ENCODE measurements at regions not wholly inside any gene's neighbourhood (a gene's known extent, or its start where the extent isn't known, plus 50 kb on each side); places are given as distances from the start of the nearest gene placed in this dataset.
A peak's percentile ranks its signal among the peaks of the same experiment; 100 is the strongest.
"Not testable (repeated sequence)": the region's sequence is repeated elsewhere in the genome, so short reads cannot be mapped to it uniquely, and the experiment has no call there.

- peak overlapping the region; percentile 79 for H3K27ac Mint-ChIP-seq
- peaks cover 16% of the 10 kb centered on the region for H3K36me3 Mint-ChIP-seq
- H3K4me1 Mint-ChIP-seq, result peaks cover 54% of the 10 kb centered on the region
- H3K9me3 Mint-ChIP-seq, result peaks cover 4% of the 10 kb centered on the region
- no peaks in the 10 kb centered on the region for H3K27me3 Mint-ChIP-seq
- H3K4me3 Mint-ChIP-seq, result no peak overlapping the region
Observed at GRCh38 chr10:45564303-45564959, 108.1 kb downstream of the ZFAND4 start.

- Mint-ChIP-seq H3K4me1 (peaks cover 65% of the 10 kb centered on the region), H3K27me3 (no peaks in the 10 kb centered on the region), H3K4me3 (no peak overlapping the region), H3K9me3 (no peaks in the 10 kb centered on the region), H3K27ac (peak overlapping the region; percentile 73), H3K36me3 (peaks cover 10% of the 10 kb centered on the region)
Observed at GRCh38 chr10:45561952-45562351, 110.6 kb downstream of the ZFAND4 start.

GRCh38 chr10:45560262-45560661, 112.3 kb downstream of the ZFAND4 start:
- H3K9me3 Mint-ChIP-seq, result no peaks in the 10 kb centered on the region
- peaks cover 74% of the 10 kb centered on the region for H3K4me1 Mint-ChIP-seq
- H3K4me3 Mint-ChIP-seq, result no peak overlapping the region
- H3K27ac Mint-ChIP-seq, result no peak overlapping the region
- peaks cover 12% of the 10 kb centered on the region for H3K36me3 Mint-ChIP-seq
- H3K27me3 Mint-ChIP-seq, result no peaks in the 10 kb centered on the region

DNA sequence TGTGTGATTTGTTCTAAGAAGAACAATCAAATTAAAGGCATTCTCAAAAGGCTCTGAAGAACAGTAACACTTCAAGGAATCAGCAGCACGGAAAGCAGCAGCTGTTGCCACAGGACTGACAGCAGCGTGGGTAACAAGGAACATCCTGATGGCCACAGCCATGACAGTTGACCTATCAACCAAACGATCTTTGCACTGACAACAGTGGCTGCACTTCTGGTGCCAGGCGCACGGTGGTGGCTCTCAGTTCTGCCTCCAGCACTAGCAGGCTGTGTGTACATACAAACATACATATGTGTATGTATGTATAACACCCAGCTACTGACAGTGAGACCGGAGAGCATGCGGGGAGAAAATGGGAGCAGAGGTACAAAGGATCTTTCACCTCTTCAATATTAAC, 114.1 kb downstream of the ZFAND4 start:
- Mint-ChIP-seq H3K27ac (peak overlapping the region; percentile 75), H3K27me3 (no peaks in the 10 kb centered on the region), H3K9me3 (no peaks in the 10 kb centered on the region), H3K4me1 (peaks cover 58% of the 10 kb centered on the region), H3K36me3 (peaks cover 12% of the 10 kb centered on the region), H3K4me3 (peak overlapping the region; percentile 56)

DNA sequence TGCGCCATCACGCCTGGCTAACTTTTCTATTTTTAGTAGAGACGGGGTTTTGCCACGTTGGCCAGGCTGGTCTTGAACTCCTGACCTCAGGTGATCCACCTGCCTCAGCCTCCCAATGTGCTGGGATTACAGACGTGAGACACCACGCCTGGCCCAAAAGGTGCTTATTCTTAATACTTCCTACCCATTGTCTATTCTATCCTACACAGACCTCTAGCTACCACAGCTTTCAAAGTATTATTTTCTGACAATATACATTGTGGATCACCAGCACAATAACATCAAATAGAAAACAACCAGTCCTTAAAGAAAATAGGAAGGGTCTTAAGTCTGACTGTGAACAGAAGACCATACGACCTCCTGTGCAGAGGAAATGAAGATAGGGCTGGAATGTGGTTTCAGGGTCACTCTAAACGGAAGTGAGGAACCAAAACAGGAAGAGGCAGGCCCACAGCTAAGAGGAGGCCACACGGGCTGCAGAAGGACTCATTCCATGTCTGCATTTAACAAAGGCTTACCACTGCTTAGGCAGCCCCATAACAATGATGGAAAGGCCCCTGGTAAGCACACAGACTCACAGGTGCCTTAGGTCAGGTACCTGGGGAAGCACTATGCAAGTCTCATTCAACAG, 115.2 kb downstream of the ZFAND4 start:
- no peaks in the 10 kb centered on the region for H3K9me3 Mint-ChIP-seq
- peak overlapping the region; percentile 73 for H3K27ac Mint-ChIP-seq
- H3K4me3 Mint-ChIP-seq, result peak overlapping the region; percentile 38
- H3K36me3 Mint-ChIP-seq, result peaks cover 12% of the 10 kb centered on the region
- H3K27me3 Mint-ChIP-seq, result no peaks in the 10 kb centered on the region
- peaks cover 54% of the 10 kb centered on the region for H3K4me1 Mint-ChIP-seq

DNA sequence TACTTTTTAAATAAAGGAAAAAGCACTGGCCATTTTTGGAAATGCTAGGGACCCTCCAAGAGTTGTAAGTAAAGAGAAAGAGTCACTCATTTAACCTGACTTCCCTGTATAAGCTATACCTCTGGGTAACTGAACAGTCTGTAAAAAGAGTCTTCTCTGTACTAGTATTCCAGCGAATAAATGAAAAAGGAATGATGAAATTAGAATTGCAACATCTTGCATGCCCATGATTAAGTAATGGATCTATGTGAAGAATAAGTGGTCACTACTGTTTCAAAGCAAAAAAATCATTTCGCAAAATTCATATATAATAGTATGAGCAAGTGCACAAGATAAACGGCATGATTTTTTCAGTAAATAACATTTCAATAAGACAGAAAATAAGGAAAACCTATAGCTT, 116.8 kb downstream of the ZFAND4 start:
- no peak overlapping the region for H3K4me3 Mint-ChIP-seq
- peaks cover 51% of the 10 kb centered on the region for H3K4me1 Mint-ChIP-seq
- H3K36me3 Mint-ChIP-seq, result peaks cover 9% of the 10 kb centered on the region
- H3K27me3 Mint-ChIP-seq, result no peaks in the 10 kb centered on the region
- no peak overlapping the region for H3K27ac Mint-ChIP-seq
- no peaks in the 10 kb centered on the region for H3K9me3 Mint-ChIP-seq

GRCh38 chr10:45555332-45555731, 117.2 kb downstream of the ZFAND4 start:
- H3K36me3 Mint-ChIP-seq, result peaks cover 11% of the 10 kb centered on the region
- H3K4me3 Mint-ChIP-seq, H3K27ac Mint-ChIP-seq, H3K9me3 Mint-ChIP-seq, H3K27me3 Mint-ChIP-seq: not testable (repeated sequence)
- H3K4me1 Mint-ChIP-seq, result peaks cover 51% of the 10 kb centered on the region

DNA sequence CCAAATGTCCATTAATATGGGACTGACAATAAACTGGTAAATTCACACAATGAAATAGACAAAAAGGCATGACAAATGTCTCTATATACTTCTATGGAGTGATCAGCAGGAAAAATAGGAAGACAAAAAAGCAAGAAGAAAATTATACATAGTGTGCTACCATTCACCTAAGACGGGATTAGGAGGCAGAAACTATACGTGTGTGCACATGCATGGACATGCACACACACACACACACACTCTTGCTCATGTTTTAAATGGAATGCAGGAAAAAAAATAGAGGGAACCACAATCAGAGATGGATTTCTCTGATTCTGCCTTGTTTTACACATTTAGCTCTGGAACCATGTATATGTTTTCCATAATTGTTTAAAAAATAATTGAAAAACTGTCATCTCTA, 119.0 kb downstream of the ZFAND4 start:
- Mint-ChIP-seq H3K36me3 (peaks cover 9% of the 10 kb centered on the region), H3K4me3 (no peak overlapping the region), H3K27ac (no peak overlapping the region), H3K9me3 (no peaks in the 10 kb centered on the region), H3K4me1 (peaks cover 36% of the 10 kb centered on the region), H3K27me3 (no peaks in the 10 kb centered on the region)

DNA sequence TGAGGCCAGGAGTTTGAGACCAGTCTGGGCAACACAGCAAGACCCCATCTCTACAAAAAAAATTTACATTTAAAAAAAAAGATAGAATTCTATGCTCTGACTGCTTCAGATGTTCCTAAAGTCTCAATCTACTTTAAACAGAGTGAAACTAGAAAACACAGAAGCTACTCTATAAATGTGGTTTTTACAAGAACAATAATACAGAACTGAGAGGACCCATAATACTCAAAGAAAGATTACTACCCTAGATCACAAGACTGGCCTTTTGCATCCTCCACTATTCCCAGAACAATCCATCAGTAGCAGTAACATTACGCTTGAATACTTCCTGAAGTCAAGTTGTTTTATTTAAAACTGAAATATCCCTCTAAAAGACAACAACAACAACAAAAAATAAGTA, 119.4 kb downstream of the ZFAND4 start:
- H3K27me3 Mint-ChIP-seq, result no peaks in the 10 kb centered on the region
- H3K4me1 Mint-ChIP-seq, result peaks cover 35% of the 10 kb centered on the region
- no peak overlapping the region for H3K4me3 Mint-ChIP-seq
- no peak overlapping the region for H3K27ac Mint-ChIP-seq
- H3K9me3 Mint-ChIP-seq, result no peaks in the 10 kb centered on the region
- peaks cover 9% of the 10 kb centered on the region for H3K36me3 Mint-ChIP-seq

DNA sequence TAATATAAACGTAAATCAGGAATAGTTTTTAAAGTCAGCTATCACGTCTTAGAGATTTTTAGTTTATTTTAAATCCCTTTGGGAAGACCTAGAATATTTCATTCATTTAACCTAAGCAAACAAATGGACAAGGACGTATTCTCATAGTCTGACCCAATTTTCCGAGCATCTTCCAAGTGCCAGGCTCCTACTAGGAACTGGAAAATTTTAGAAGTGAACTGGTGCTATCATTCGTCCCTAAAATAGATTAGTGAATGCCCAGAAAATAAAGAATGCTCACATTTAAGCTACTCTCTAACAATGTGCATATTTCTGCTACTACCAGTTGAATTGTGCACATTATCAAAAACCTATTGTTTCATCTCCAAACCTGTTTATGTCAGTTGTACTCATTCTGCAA, 120.1 kb downstream of the ZFAND4 start:
- Mint-ChIP-seq H3K4me1 (peaks cover 35% of the 10 kb centered on the region), H3K9me3 (no peaks in the 10 kb centered on the region), H3K27ac (no peak overlapping the region), H3K27me3 (no peaks in the 10 kb centered on the region), H3K4me3 (no peak overlapping the region), H3K36me3 (peaks cover 9% of the 10 kb centered on the region)

DNA sequence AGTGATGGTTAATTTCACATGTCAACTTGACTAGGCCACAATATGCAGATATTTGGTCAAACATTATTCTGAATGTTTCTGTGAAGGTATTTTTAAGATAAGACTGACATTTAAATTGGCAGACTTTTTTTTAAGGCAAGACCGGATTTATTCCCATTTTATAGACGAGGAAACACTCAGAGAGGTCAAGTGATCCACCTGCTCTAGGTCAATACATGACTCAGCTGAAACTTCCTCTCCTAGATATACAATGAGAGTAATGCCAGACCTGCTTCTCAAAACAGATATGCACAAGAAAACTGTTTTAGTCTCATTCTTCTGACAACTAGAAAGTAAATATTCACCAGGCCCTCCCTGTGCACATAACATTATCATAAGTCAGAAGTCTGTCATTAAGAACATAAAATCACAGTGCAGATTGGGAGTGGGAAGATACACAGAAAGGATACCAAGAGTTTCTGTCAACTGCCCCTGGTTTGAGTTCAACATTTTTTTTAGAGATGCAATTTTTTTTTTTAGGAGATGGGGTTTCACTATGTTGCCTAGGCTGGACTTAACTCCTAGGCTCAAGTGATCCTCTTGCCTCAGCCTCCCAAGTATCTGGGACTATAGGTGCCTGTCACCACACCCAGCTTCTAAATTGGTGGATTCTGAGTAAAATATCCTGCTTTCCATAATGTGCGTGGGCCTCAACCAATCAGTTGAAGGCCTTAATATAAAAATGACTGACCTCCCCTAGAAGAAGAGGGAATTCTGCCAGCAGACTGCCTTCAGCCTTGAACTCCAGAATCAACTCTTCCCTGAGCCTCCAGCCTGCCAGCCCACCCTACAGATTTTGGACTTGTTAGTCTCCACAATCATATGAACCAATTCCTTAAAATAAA, 121.4 kb downstream of the ZFAND4 start:
- Mint-ChIP-seq H3K27me3 (no peaks in the 10 kb centered on the region), H3K27ac (no peak overlapping the region), H3K36me3 (peaks cover 7% of the 10 kb centered on the region), H3K9me3 (no peaks in the 10 kb centered on the region), H3K4me3 (no peak overlapping the region), H3K4me1 (peaks cover 26% of the 10 kb centered on the region)

GRCh38 chr10:45548068-45548467, 124.5 kb downstream of the ZFAND4 start:
- H3K4me1 Mint-ChIP-seq, result peaks cover 21% of the 10 kb centered on the region
- peaks cover 16% of the 10 kb centered on the region for H3K36me3 Mint-ChIP-seq
- H3K27ac Mint-ChIP-seq, result no peak overlapping the region
- H3K9me3 Mint-ChIP-seq, result no peaks in the 10 kb centered on the region
- H3K4me3 Mint-ChIP-seq, result no peak overlapping the region
- no peaks in the 10 kb centered on the region for H3K27me3 Mint-ChIP-seq

DNA sequence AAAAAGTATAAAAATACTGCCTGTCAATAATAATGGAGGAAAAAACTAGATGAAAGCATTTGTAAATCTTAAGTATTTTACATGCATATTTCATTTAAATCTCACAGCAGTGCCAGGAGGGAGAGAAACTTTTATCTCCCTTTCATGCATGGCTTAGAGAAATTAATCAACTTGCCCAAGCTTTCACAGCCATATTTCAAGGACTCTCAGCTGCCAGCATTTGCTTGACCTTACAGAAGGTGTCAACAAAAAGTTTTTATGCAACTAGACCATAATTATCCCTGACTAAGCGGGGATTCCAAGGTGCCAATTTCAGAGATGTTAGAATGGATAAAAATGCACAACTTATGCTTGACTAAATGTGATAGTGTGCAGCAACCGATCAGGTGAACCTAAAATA, 125.4 kb downstream of the ZFAND4 start:
- peaks cover 21% of the 10 kb centered on the region for H3K4me1 Mint-ChIP-seq
- H3K9me3 Mint-ChIP-seq, result no peaks in the 10 kb centered on the region
- no peak overlapping the region for H3K27ac Mint-ChIP-seq
- H3K4me3 Mint-ChIP-seq, result no peak overlapping the region
- no peaks in the 10 kb centered on the region for H3K27me3 Mint-ChIP-seq
- H3K36me3 Mint-ChIP-seq, result peaks cover 19% of the 10 kb centered on the region

DNA sequence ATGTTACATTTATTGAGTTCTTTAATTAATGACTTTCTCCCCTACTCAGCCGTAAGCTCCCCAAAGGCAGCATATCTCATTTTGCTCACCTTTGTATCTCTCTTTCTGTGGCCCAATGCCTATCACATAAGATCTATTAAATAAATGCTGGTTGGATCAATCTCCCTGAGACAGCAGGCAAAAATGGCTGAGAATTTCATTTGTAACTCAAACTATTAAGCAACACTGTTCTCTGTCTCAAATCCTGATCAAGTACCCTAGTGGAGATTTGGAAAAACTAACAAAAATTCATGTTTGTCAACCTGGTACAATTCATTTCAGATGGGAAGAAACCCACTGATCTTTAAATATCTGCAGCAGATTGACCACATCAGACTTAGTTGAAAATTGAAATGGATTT, 127.4 kb downstream of the ZFAND4 start:
- no peaks in the 10 kb centered on the region for H3K27me3 Mint-ChIP-seq
- H3K4me1 Mint-ChIP-seq, result peaks cover 18% of the 10 kb centered on the region
- no peak overlapping the region for H3K4me3 Mint-ChIP-seq
- H3K36me3 Mint-ChIP-seq, result peaks cover 18% of the 10 kb centered on the region
- H3K27ac Mint-ChIP-seq, result no peak overlapping the region
- no peaks in the 10 kb centered on the region for H3K9me3 Mint-ChIP-seq

GRCh38 chr10:45544191-45544590, 128.4 kb downstream of the ZFAND4 start:
- H3K4me3 Mint-ChIP-seq, result no peak overlapping the region
- H3K4me1 Mint-ChIP-seq, result peaks cover 26% of the 10 kb centered on the region
- H3K27me3 Mint-ChIP-seq, result no peaks in the 10 kb centered on the region
- H3K9me3 Mint-ChIP-seq, result no peaks in the 10 kb centered on the region
- H3K36me3 Mint-ChIP-seq, result peaks cover 20% of the 10 kb centered on the region
- no peak overlapping the region for H3K27ac Mint-ChIP-seq

DNA sequence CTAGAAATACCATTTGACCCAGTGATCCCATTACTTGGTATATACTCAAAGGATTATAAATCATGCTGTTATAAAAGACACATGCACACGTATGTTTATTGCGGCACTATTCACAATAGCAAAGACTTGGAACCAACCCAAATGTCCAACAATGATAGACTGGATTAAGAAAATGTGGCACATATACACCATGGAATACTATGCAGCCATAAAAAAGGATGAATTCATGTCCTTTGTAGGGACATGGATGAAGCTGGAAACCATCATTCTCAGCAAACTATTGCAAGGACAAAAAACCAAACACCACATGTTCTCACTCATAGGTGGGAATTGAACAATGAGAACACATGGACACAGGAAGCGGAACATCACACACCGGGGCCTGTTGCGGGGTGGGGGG, 131.5 kb downstream of the ZFAND4 start:
- H3K4me3 Mint-ChIP-seq, H3K27ac Mint-ChIP-seq, H3K27me3 Mint-ChIP-seq, H3K9me3 Mint-ChIP-seq: not testable (repeated sequence)
- Mint-ChIP-seq H3K4me1 (peaks cover 27% of the 10 kb centered on the region), H3K36me3 (peaks cover 30% of the 10 kb centered on the region)
